ENCODE measurements at regions not wholly inside any gene's neighbourhood (a gene's known extent, or its start where the extent isn't known, plus 50 kb on each side); places are given as distances from the start of the nearest gene placed in this dataset.

DNA sequence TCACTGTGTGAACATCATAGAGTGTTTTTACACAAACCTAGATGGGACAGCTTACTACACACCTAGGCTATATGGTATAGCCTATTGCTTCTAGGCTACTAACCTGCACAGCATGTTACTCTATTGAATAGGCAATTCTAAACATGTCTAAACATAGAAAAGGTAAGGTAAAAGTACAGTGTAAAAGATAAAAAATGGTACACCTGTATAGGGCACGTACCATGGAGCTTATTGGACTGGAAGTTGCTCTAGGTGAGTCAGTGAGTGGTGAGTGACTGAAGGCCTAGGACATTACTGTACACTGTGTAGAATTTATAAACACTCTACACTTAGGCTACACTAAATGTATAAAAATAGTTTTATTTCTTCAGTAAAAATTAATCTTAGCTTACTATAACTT lies 182.0 kb upstream of the THSD7A start:
- TF ChIP-seq, protein P1, sequence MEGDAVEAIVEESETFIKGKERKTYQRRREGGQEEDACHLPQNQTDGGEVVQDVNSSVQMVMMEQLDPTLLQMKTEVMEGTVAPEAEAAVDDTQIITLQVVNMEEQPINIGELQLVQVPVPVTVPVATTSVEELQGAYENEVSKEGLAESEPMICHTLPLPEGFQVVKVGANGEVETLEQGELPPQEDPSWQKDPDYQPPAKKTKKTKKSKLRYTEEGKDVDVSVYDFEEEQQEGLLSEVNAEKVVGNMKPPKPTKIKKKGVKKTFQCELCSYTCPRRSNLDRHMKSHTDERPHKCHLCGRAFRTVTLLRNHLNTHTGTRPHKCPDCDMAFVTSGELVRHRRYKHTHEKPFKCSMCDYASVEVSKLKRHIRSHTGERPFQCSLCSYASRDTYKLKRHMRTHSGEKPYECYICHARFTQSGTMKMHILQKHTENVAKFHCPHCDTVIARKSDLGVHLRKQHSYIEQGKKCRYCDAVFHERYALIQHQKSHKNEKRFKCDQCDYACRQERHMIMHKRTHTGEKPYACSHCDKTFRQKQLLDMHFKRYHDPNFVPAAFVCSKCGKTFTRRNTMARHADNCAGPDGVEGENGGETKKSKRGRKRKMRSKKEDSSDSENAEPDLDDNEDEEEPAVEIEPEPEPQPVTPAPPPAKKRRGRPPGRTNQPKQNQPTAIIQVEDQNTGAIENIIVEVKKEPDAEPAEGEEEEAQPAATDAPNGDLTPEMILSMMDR (conservative IDR thresholded peaks at IDR 0.05; ENCODE audit: low read depth, low read length) = no peak
- TF ChIP-seq EZH2phosphoT487 (IDR thresholded peaks at IDR 0.05; ENCODE audit: borderline replicate concordance, low read length) (no peak), EZH2 (IDR thresholded peaks at IDR 0.05; ENCODE audit: low read length, unreplicated experiment) (no peak)

All from PC-3 (cell line).